Endodermal cell (in vitro differentiated cells): ENCODE measurements at regions not wholly inside any gene's neighbourhood (a gene's known extent, or its start where the extent isn't known, plus 50 kb on each side); places are given as distances from the start of the nearest gene placed in this dataset.
"Not testable (repeated sequence)": the region's sequence is repeated elsewhere in the genome, so short reads cannot be mapped to it uniquely, and the experiment has no call there.

Experiments
- DNase-seq: peaks from one replicate; pipeline ENCODE4 v3.0.0-alpha.2; 2017
- H3K27ac ChIP-seq: 2 replicates; pipeline ENCODE4 v1.5.1; 2013; ENCODE audit warnings: mild to moderate bottlenecking, low read depth, low read length, moderate library complexity
- H3K27me3 ChIP-seq: 2 replicates; pipeline ENCODE4 v1.6.1; 2013; ENCODE audit warnings: mild to moderate bottlenecking, low read length, moderate library complexity; ENCODE audit not compliant: insufficient read depth, control insufficient read depth, poor library complexity, severe bottlenecking
- H3K36me3 ChIP-seq: 2 replicates; pipeline ENCODE4 v1.7.0; 2013; ENCODE audit warnings: mild to moderate bottlenecking, low read length, moderate library complexity; ENCODE audit not compliant: control insufficient read depth, insufficient read depth
- H3K4me1 ChIP-seq: one replicate; pipeline ENCODE4 v1.7.0; 2013; ENCODE audit warnings: low read length; ENCODE audit not compliant: control insufficient read depth, insufficient read depth
- H3K4me3 ChIP-seq: 2 replicates; pipeline ENCODE4 v1.5.1; 2013; ENCODE audit warnings: mild to moderate bottlenecking, low read length, moderate library complexity
- H3K9ac ChIP-seq: 2 replicates; pipeline ENCODE4 v1.6.1; 2013; ENCODE audit warnings: mild to moderate bottlenecking, low read length, moderate library complexity; ENCODE audit not compliant: poor library complexity, severe bottlenecking; ENCODE audit errors: extremely low read depth
- H3K9me3 ChIP-seq: 2 replicates; pipeline ENCODE4 v1.6.1; 2013; ENCODE audit warnings: mild to moderate bottlenecking, low read length, moderate library complexity; ENCODE audit not compliant: control insufficient read depth
- H3K27ac Mint-ChIP-seq: 2 replicates; pipeline ENCODE4 v1.8.0; 2020; ENCODE audit warnings: mixed read lengths
- H3K27me3 Mint-ChIP-seq: 2 replicates; pipeline ENCODE4 v1.8.0; 2021; ENCODE audit warnings: mild to moderate bottlenecking, mixed read lengths; ENCODE audit not compliant: insufficient read depth
- H3K36me3 Mint-ChIP-seq: 2 replicates; pipeline ENCODE4 v1.8.0; 2020; ENCODE audit warnings: low read depth, mixed read lengths
- H3K4me1 Mint-ChIP-seq: 2 replicates; pipeline ENCODE4 v1.8.0; 2020; ENCODE audit warnings: mixed read lengths
- H3K4me3 Mint-ChIP-seq: 2 replicates; pipeline ENCODE4 v1.8.0; 2020; ENCODE audit warnings: mild to moderate bottlenecking, moderate library complexity, mixed read lengths
- H3K9me3 Mint-ChIP-seq: 2 replicates; pipeline ENCODE4 v1.8.0; 2020; ENCODE audit warnings: mild to moderate bottlenecking, mixed read lengths
- CTCF ChIP-seq: fragments of 200-600 bp; sonication (generic); conservative IDR thresholded peaks from 2 replicates; pipeline ENCODE4 v1.5.0; 2021; ENCODE audit warnings: antibody characterized with exemption, mild to moderate bottlenecking
- WGBS, 2 experiments: methylation state at CpG; one replicate each; pipeline versions ENCODE4 v1.1.5 to v1.1.7; 2013; ENCODE audit warnings: missing lambda C conversion rate in 2 of 2, mixed read lengths in 1 of 2; ENCODE audit not compliant: insufficient coverage in 1 of 2, insufficient read length in 1 of 2; 5-methylcytosine and 5-hydroxymethylcytosine counted together

- not testable (repeated sequence) for H3K27ac Mint-ChIP-seq, H3K36me3 Mint-ChIP-seq, H3K9me3 Mint-ChIP-seq, H3K9me3 ChIP-seq, H3K27me3 ChIP-seq, H3K27me3 Mint-ChIP-seq, H3K36me3 ChIP-seq, H3K4me3 Mint-ChIP-seq, H3K27ac ChIP-seq, H3K4me1 ChIP-seq, H3K4me3 ChIP-seq, H3K9ac ChIP-seq
- H3K4me1 Mint-ChIP-seq: peaks cover 36% of the 10 kb centered on the region
- WGBS, 2 experiments: 29 to 38% methylated on average over 3 to 4 of the region's 6 CpGs
- peak; percentile 57 for DNase-seq
- TF ChIP-seq CTCF: peak; percentile 81
Observed at GRCh38 chr7:65621580-65622201, 248.0 kb downstream of the ZNF92 start.

GRCh38 chr7:65631236-65631635, 241.6 kb upstream of the VKORC1L1 start:
- H3K9me3 Mint-ChIP-seq, H3K9me3 ChIP-seq, H3K4me1 Mint-ChIP-seq, H3K4me3 ChIP-seq, H3K4me3 Mint-ChIP-seq, H3K27ac Mint-ChIP-seq, H3K9ac ChIP-seq, H3K27me3 ChIP-seq, H3K4me1 ChIP-seq, H3K36me3 ChIP-seq, H3K27ac ChIP-seq, H3K36me3 Mint-ChIP-seq, DNase-seq: not testable (repeated sequence)
- no CpG with 5 or more reads among the region's 1 CpG for WGBS, 2 experiments
- peaks cover 18% of the 10 kb centered on the region for H3K27me3 Mint-ChIP-seq

GRCh38 chr7:65633587-65634404, 239.1 kb upstream of the VKORC1L1 start:
- not testable (repeated sequence) for H3K4me1 ChIP-seq, H3K4me3 ChIP-seq, H3K27me3 ChIP-seq, H3K9me3 ChIP-seq, H3K27ac ChIP-seq, H3K36me3 ChIP-seq, H3K4me3 Mint-ChIP-seq, H3K36me3 Mint-ChIP-seq, H3K4me1 Mint-ChIP-seq, H3K27me3 Mint-ChIP-seq, H3K9me3 Mint-ChIP-seq, H3K9ac ChIP-seq, DNase-seq, H3K27ac Mint-ChIP-seq
- WGBS, 2 experiments: no CpG with 5 or more reads among the region's 10 CpGs

GRCh38 chr7:65638918-65639317, 234.0 kb upstream of the VKORC1L1 start:
- not testable (repeated sequence) for H3K9me3 Mint-ChIP-seq, H3K4me1 Mint-ChIP-seq, H3K36me3 Mint-ChIP-seq, H3K36me3 ChIP-seq, H3K4me1 ChIP-seq, H3K27ac ChIP-seq, H3K4me3 Mint-ChIP-seq, H3K27me3 Mint-ChIP-seq, H3K27me3 ChIP-seq, H3K27ac Mint-ChIP-seq, DNase-seq, H3K9ac ChIP-seq, H3K9me3 ChIP-seq, H3K4me3 ChIP-seq
- no CpG with 5 or more reads among the region's 1 CpG for WGBS, 2 experiments

- not testable (repeated sequence) for H3K27ac ChIP-seq, DNase-seq, H3K4me3 ChIP-seq, H3K36me3 ChIP-seq, H3K27me3 ChIP-seq, H3K27me3 Mint-ChIP-seq, H3K9me3 Mint-ChIP-seq, H3K9me3 ChIP-seq, H3K4me1 Mint-ChIP-seq, H3K4me1 ChIP-seq, H3K9ac ChIP-seq, H3K36me3 Mint-ChIP-seq, H3K27ac Mint-ChIP-seq, H3K4me3 Mint-ChIP-seq
- WGBS, 2 experiments: no CpG with 5 or more reads among the region's 3 CpGs
Observed at GRCh38 chr7:65639717-65640116, 233.2 kb upstream of the VKORC1L1 start.

GRCh38 chr7:65643498-65643897, 229.4 kb upstream of the VKORC1L1 start:
- WGBS, 2 experiments: no CpG with 5 or more reads among the region's 5 CpGs
- not testable (repeated sequence) for H3K36me3 Mint-ChIP-seq, H3K9me3 Mint-ChIP-seq

More at GRCh38 chr7:65643498-65643897, 229.4 kb upstream of the VKORC1L1 start:
- H3K4me3 Mint-ChIP-seq, H3K4me1 ChIP-seq, H3K27me3 Mint-ChIP-seq, H3K9ac ChIP-seq, H3K4me3 ChIP-seq, H3K4me1 Mint-ChIP-seq, H3K27ac ChIP-seq, H3K27ac Mint-ChIP-seq, H3K9me3 ChIP-seq, H3K27me3 ChIP-seq, DNase-seq, H3K36me3 ChIP-seq: not testable (repeated sequence)
